HepG2 (cell line): ENCODE measurements at regions not wholly inside any gene's neighbourhood (a gene's known extent, or its start where the extent isn't known, plus 50 kb on each side); places are given as distances from the start of the nearest gene placed in this dataset.

ENCODE experiments used
- ATAC-seq: fragments of 200-7000 bp; cut with Tn5 transposase; 3 replicates; pipeline ENCODE4 v1.9.1; 2020; ENCODE audit warnings: mild to moderate bottlenecking, moderate library complexity
- BruUV-seq: library from RNA; stranded (reverse); fragments of 400-500 nt; replicated peaks from 2 replicates; lab custom pipeline; 2021; lab: Mats Ljungman, UMichigan
- CTCF ChIA-PET: fragments of 300-600 bp; formaldehyde crosslinking; extraction: SDS; loops from one replicate; lab custom pipeline; 2021; ENCODE audit warnings: low total read pairs, inconsistent platforms, low intra/inter-chr PET ratio; lab: Yijun Ruan, JAX
- POLR2A ChIA-PET: fragments of 350-600 bp; sonication (Branson Sonifier 250); formaldehyde crosslinking; loops from one replicate; lab custom pipeline; 2020; ENCODE audit warnings: antibody characterized with exemption, inconsistent platforms; lab: Yijun Ruan, JAX
- DNase-seq: peaks from one replicate; pipeline ENCODE4 v3.0.0-alpha.2; 2015; ENCODE audit warnings: low spot score
- FAIRE-seq: peaks from 3 replicates; lab custom pipeline; 2011; peaks lifted over from hg19 to GRCh38; lab: Jason Lieb, UNC
- H2AFZ ChIP-seq: one replicate; pipeline ENCODE4 v1.6.1; 2011; ENCODE audit warnings: low read length, inconsistent platforms
- H3K27ac ChIP-seq: fragments of 300-600 bp; 3 replicates; pipeline ENCODE4 v1.8.0; 2011; ENCODE audit warnings: mixed run types, mild to moderate bottlenecking, mixed read lengths, low read length, inconsistent platforms; ENCODE audit not compliant: insufficient read depth; ENCODE audit errors: extremely low read length
- H3K27me3 ChIP-seq, 2 experiments: fragments of 200-600 bp in 1 of 2; 2 replicates in 1 of 2; 3 replicates in 1 of 2; pipeline versions ENCODE4 v1.6.0 to v1.8.0; 2011; ENCODE audit warnings: low read length in 2 of 2, mild to moderate bottlenecking in 2 of 2, moderate library complexity in 2 of 2, inconsistent platforms in 1 of 2; ENCODE audit not compliant: insufficient read depth in 2 of 2, control insufficient read depth in 1 of 2
- H3K36me3 ChIP-seq, 2 experiments: fragments of 200-600 bp in 1 of 2; replicated peaks in 1 of 2; 2 replicates in 1 of 2; 3 replicates in 1 of 2; pipeline versions ENCODE4 v1.5.1 to v1.8.0; 2011; ENCODE audit warnings: low read length in 2 of 2, inconsistent platforms in 1 of 2; ENCODE audit not compliant: insufficient read depth in 2 of 2, control insufficient read depth in 1 of 2
- H3K4me1 ChIP-seq: 2 replicates; pipeline ENCODE4 v1.5.1; 2012; ENCODE audit warnings: low read length, inconsistent platforms; ENCODE audit not compliant: insufficient read depth
- H3K4me2 ChIP-seq: 2 replicates; pipeline ENCODE4 v1.6.0; 2011; ENCODE audit warnings: low read depth, low read length, inconsistent platforms
- H3K4me3 ChIP-seq, 3 experiments: fragments of 200-600 bp in 1 of 3; sonication (generic), shearing (Covaris generic) in 1 of 3; replicated peaks in 1 of 3; 2 replicates each; pipeline ENCODE4 v1.5.1; 2011 to 2016; ENCODE audit warnings: low read length in 3 of 3, inconsistent platforms in 2 of 3, low read depth in 2 of 3, mild to moderate bottlenecking in 2 of 3, control low read depth in 1 of 3, mixed read lengths in 1 of 3; ENCODE audit not compliant: insufficient read depth in 1 of 3
- H3K79me2 ChIP-seq: one replicate; pipeline ENCODE4 v1.6.1; 2011; ENCODE audit warnings: low read length, inconsistent platforms; ENCODE audit not compliant: insufficient read depth
- H3K9ac ChIP-seq: 2 replicates; pipeline ENCODE4 v1.6.0; 2011; ENCODE audit warnings: mild to moderate bottlenecking, low read depth, low read length, inconsistent platforms; ENCODE audit not compliant: insufficient read depth
- H3K9me3 ChIP-seq: 2 replicates; pipeline ENCODE4 v1.5.1; 2012; ENCODE audit warnings: mild to moderate bottlenecking, low read length
- H4K20me1 ChIP-seq: 2 replicates; pipeline ENCODE4 v1.6.0; 2011; ENCODE audit warnings: inconsistent platforms, mild to moderate bottlenecking, low read length, moderate library complexity; ENCODE audit not compliant: insufficient read depth
- FOXA1 ChIP-seq, 2 experiments: fragments of 450-650 bp in 1 of 2; sonication (generic) in 1 of 2; formaldehyde crosslinking in 1 of 2; IDR thresholded peaks; 2 replicates each; pipeline versions ENCODE4 v1.4.0 to v1.6.1; 2016 to 2020; ENCODE audit warnings: missing genetic modification reagents in 1 of 2
- GPN1 ChIP-seq: sonication (generic); formaldehyde crosslinking; IDR thresholded peaks from 2 replicates; pipeline ENCODE4 v1.5.1; 2020; ENCODE audit warnings: missing genetic modification reagents, borderline replicate concordance
- REPIN1 ChIP-seq: sonication (generic); formaldehyde crosslinking; IDR thresholded peaks from 2 replicates; pipeline ENCODE4 v1.8.0; 2022; ENCODE audit warnings: missing genetic modification reagents, low read depth, mild to moderate bottlenecking, borderline replicate concordance
- ZNF343 ChIP-seq: sonication (generic); formaldehyde crosslinking; IDR thresholded peaks from 2 replicates; pipeline ENCODE4 v1.4.0; 2020; ENCODE audit warnings: mild to moderate bottlenecking, missing genetic modification reagents
- WGBS: methylation state at CpG from one replicate; pipeline ENCODE4 v1.1.6; 2017; ENCODE audit warnings: low lambda C conversion rate; 5-methylcytosine and 5-hydroxymethylcytosine counted together
- in situ Hi-C: cut with HindIII; loops from 2 replicates; pipeline ENCODE4 v1.10.0; 2017; ENCODE audit warnings: low pct_unique_long_range_greater_than_20kb; ENCODE audit not compliant: extremely low pct_ligation_motif_present
- intact Hi-C: fragments of 100-400 bp; cut with micrococcal nuclease; formaldehyde crosslinking; loops from one replicate; pipeline ENCODE4 v1.10.0; 2022; ENCODE audit not compliant: unreplicated experiment
- TF ChIP-seq, protein P1 (sequence below): IDR thresholded peaks from 2 replicates; pipeline ENCODE4 v1.6.1; 2016

DNA sequence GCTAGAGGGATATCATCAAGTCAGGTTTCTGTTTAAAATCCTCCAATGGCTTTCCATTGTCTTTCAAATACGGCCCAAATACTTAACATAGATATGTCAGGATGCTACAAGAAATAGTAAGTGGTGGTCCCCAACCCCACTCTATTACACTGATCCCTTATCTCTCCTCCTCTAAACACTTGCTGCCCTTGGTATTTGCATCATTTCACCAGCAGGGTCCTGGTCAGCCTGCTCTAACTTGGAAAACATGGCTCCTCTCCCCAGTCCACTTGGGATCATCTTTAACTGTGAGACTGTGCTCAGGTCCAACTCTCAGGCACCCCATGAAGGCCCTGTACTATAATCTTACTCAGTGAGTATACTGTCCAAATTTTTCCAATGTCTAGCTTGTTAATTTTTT, 53.8 kb upstream of the GSAP start:
- peak; percentile 29; the same call in 1 of the 3 replicates for ATAC-seq
- in situ Hi-C loops: no loop called here
- Histone ChIP-seq H3K4me1 (peaks cover 22% of the 10 kb centered on the region), H3K27me3 (no peaks in the 10 kb centered on the region), H3K9ac (no peak overlapping the region), H3K79me2 (no peaks in the 10 kb centered on the region), H3K27ac (no peak overlapping the region), H4K20me1 (no peaks in the 10 kb centered on the region), H3K4me3 (no peak overlapping the region), H3K36me3 (no peaks in the 10 kb centered on the region), H3K9me3 (no peaks in the 10 kb centered on the region), H3K4me2 (no peak overlapping the region), H2AFZ (no peak overlapping the region)
- no TSS peak for BruUV-seq
- ChIA-PET CTCF (no interaction called here), POLR2A (no interaction called here)
- DNase-seq: no peak
- intact Hi-C loops: no loop called here
- WGBS: 78% methylated on average over 1 of the region's 1 CpG
- no peak for FAIRE-seq
- TF ChIP-seq, protein P1, sequence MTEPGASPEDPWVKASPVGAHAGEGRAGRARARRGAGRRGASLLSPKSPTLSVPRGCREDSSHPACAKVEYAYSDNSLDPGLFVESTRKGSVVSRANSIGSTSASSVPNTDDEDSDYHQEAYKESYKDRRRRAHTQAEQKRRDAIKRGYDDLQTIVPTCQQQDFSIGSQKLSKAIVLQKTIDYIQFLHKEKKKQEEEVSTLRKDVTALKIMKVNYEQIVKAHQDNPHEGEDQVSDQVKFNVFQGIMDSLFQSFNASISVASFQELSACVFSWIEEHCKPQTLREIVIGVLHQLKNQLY (CRISPR knock-in tag): no peak
- TF ChIP-seq GPN1 (CRISPR knock-in tag) (no peak), REPIN1 (CRISPR knock-in tag) (no peak)

DNA sequence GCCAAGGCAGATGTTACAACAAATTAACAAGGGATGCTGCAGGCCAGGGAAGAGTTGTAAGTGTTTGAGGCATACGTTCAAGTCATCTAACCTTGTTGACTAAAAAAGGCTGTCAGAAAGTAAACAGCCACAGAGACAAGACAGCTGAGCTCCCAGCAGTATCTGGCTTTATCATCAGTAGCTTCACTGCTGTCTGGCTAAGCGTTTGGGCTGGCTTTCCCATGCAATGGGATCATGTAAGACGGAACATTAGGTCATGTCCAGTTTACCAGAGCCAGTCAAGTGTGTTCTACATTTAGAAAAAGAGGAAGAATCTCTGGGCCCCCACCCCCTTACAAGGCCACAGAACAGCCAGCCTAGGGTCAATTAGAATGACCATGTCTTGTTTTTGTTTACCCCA, 51.3 kb upstream of the GSAP start:
- no peaks in the 10 kb centered on the region for H3K27me3 ChIP-seq
- no peak overlapping the region for H3K4me3 ChIP-seq
- TF ChIP-seq ZNF343 (no peak), FOXA1 (IDR thresholded peaks at IDR 0.05) (no peak), FOXA1 (CRISPR knock-in tag; IDR thresholded peaks at IDR 0.05) (0 out of 2 replicates have a peak, but pooled peaks have one; percentile 20)
- TF ChIP-seq, all 625 proteins: peak for 1
- ATAC-seq (no peak), DNase-seq (no peak), FAIRE-seq (no peak)
- BruUV-seq: no TSS peak
- Histone ChIP-seq H3K9ac (no peak overlapping the region), H3K27ac (no peak overlapping the region), H3K4me1 (peaks cover 11% of the 10 kb centered on the region), H3K79me2 (no peaks in the 10 kb centered on the region), H3K4me2 (no peak overlapping the region), H4K20me1 (no peaks in the 10 kb centered on the region), H3K9me3 (no peaks in the 10 kb centered on the region), H2AFZ (no peak overlapping the region), H3K36me3 (no peaks in the 10 kb centered on the region)
- 51% methylated on average over 3 of the region's 3 CpGs for WGBS
- ChIA-PET CTCF (no interaction called here), POLR2A (no interaction called here)
- intact Hi-C loops (no loop called here), in situ Hi-C loops (no loop called here)
